Activated naive CD4-positive, alpha-beta T cell treated with anti-CD3 and anti-CD28 coated beads, Interleukin-2, amount 50 U/mL, for 24 hours (primary cell): ENCODE measurements at regions not wholly inside any gene's neighbourhood (a gene's known extent, or its start where the extent isn't known, plus 50 kb on each side); places are given as distances from the start of the nearest gene placed in this dataset.

Source experiments
- H3K27ac Mint-ChIP-seq: one replicate; pipeline ENCODE4 v1.8.0; 2021; ENCODE audit warnings: mild to moderate bottlenecking, mixed read lengths
- H3K27me3 Mint-ChIP-seq: one replicate; pipeline ENCODE4 v1.8.0; 2021; ENCODE audit warnings: mixed read lengths
- H3K36me3 Mint-ChIP-seq: one replicate; pipeline ENCODE4 v1.8.0; 2021; ENCODE audit warnings: mixed read lengths
- H3K4me1 Mint-ChIP-seq: one replicate; pipeline ENCODE4 v1.8.0; 2021; ENCODE audit warnings: mixed read lengths
- H3K4me3 Mint-ChIP-seq: one replicate; pipeline ENCODE4 v1.8.0; 2021; ENCODE audit warnings: mild to moderate bottlenecking, mixed read lengths
- H3K9me3 Mint-ChIP-seq: one replicate; pipeline ENCODE4 v1.8.0; 2021; ENCODE audit warnings: mixed read lengths

GRCh38 chr2:22756276-22757043, 628.5 kb upstream of the KLHL29 start:
- no peak overlapping the region for H3K27ac Mint-ChIP-seq
- H3K4me3 Mint-ChIP-seq = no peak overlapping the region
- H3K9me3 Mint-ChIP-seq = peaks cover 9% of the 10 kb centered on the region
- no peaks in the 10 kb centered on the region for H3K27me3 Mint-ChIP-seq
- no peaks in the 10 kb centered on the region for H3K4me1 Mint-ChIP-seq
- H3K36me3 Mint-ChIP-seq = no peaks in the 10 kb centered on the region

- no peak overlapping the region for H3K4me3 Mint-ChIP-seq
- H3K9me3 Mint-ChIP-seq = peaks cover 20% of the 10 kb centered on the region
- H3K4me1 Mint-ChIP-seq = no peaks in the 10 kb centered on the region
- H3K36me3 Mint-ChIP-seq = no peaks in the 10 kb centered on the region
- H3K27ac Mint-ChIP-seq = no peak overlapping the region
- H3K27me3 Mint-ChIP-seq = peaks cover 1% of the 10 kb centered on the region
These were observed 615.5 kb upstream of the KLHL29 start for GRCh38 chr2:22769497-22769896.

DNA sequence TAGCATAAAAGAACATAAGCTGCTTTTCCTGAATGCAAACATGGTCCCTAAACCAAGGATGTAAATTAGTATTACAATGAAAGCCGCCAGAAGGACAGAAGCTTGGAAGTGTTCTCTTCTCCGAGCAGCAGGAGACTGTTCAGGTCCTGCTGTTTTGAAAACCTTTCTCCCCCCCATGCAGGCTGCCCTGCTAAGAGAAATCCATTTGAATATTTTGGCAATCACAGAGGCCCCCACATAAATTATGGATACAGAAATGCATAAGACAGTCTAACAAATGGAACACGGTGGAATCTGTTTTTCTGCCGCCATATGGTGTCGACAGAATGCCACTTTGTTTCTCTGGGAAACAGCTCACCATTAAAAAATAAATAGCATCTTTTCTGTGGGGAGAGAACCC, 600.4 kb upstream of the KLHL29 start:
- Mint-ChIP-seq H3K36me3 (no peaks in the 10 kb centered on the region), H3K27ac (no peak overlapping the region), H3K9me3 (peaks cover 5% of the 10 kb centered on the region), H3K4me1 (no peaks in the 10 kb centered on the region), H3K27me3 (no peaks in the 10 kb centered on the region), H3K4me3 (no peak overlapping the region)

- Mint-ChIP-seq H3K4me3 (no peak overlapping the region), H3K36me3 (no peaks in the 10 kb centered on the region), H3K27ac (no peak overlapping the region), H3K27me3 (no peaks in the 10 kb centered on the region), H3K4me1 (no peaks in the 10 kb centered on the region), H3K9me3 (peaks cover 5% of the 10 kb centered on the region)
These were observed 598.2 kb upstream of the KLHL29 start for GRCh38 chr2:22786817-22787216.

GRCh38 chr2:22787745-22788144, 597.2 kb upstream of the KLHL29 start:
- no peaks in the 10 kb centered on the region for H3K4me1 Mint-ChIP-seq
- no peaks in the 10 kb centered on the region for H3K27me3 Mint-ChIP-seq
- peaks cover 5% of the 10 kb centered on the region for H3K9me3 Mint-ChIP-seq
- H3K27ac Mint-ChIP-seq = no peak overlapping the region
- no peak overlapping the region for H3K4me3 Mint-ChIP-seq
- no peaks in the 10 kb centered on the region for H3K36me3 Mint-ChIP-seq

DNA sequence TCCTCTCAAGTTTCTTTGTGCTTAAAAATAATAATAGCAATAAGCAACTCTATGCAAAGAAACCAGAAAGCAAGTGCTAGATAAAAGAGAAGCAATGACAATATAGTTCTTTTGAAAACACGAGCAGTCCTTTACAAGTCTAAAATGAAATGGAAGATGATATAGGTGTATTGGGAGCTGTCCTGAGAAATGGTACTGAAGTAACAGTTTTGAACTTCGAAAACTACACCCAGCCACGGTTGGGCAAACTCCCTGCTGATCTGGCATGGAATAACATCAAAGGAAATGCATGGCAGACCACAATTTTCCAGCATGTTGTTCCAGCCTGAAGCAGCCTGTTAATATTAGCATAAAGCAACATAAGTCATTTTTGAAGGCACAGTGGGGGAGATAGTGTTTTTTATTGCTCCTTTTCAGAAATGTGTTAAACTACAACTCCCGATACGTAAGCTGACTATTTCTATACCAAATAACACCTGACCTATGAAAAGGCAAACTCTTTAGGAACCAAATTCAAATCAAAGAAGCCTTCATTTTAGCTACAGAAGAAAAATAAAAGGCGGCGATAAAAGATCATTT, 596.1 kb upstream of the KLHL29 start:
- Mint-ChIP-seq H3K27ac (no peak overlapping the region), H3K9me3 (peaks cover 5% of the 10 kb centered on the region), H3K36me3 (no peaks in the 10 kb centered on the region), H3K27me3 (no peaks in the 10 kb centered on the region), H3K4me1 (no peaks in the 10 kb centered on the region), H3K4me3 (no peak overlapping the region)

DNA sequence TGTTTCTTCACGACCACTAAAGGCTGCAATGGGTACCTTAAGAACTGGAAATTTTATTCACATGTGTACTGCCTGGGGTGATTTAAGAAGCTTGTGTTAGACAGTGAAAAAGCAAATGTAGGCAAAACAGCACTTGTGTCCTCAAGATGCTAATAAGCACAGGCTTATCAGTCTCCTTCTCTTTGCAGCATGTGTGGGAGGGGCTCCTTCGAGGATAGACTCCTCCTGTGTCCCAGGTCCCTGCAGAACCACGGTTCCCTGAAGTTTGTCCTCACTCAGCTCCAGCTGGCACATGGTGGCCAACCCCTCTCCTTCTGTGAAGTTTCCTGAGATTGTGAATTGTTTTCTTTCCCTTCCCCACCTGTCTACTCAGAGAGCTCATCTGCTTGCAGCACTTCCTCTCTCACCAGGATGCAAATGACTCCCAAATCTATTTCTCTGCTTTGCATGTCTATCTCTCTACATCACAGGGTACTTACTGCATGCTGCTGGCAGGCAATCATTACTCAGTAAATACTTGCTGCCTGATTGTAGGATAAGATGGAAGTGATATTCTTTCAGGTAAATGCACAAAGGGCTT, 589.6 kb upstream of the KLHL29 start:
- Mint-ChIP-seq H3K4me3 (no peak overlapping the region), H3K27me3 (no peaks in the 10 kb centered on the region), H3K9me3 (no peaks in the 10 kb centered on the region), H3K36me3 (no peaks in the 10 kb centered on the region), H3K27ac (no peak overlapping the region), H3K4me1 (no peaks in the 10 kb centered on the region)

- H3K9me3 Mint-ChIP-seq = peaks cover 5% of the 10 kb centered on the region
- no peaks in the 10 kb centered on the region for H3K27me3 Mint-ChIP-seq
- H3K4me3 Mint-ChIP-seq = no peak overlapping the region
- no peak overlapping the region for H3K27ac Mint-ChIP-seq
- H3K36me3 Mint-ChIP-seq = no peaks in the 10 kb centered on the region
- no peaks in the 10 kb centered on the region for H3K4me1 Mint-ChIP-seq
These were observed 586.6 kb upstream of the KLHL29 start for GRCh38 chr2:22798386-22798785.

- H3K36me3 Mint-ChIP-seq = no peaks in the 10 kb centered on the region
These were observed 584.6 kb upstream of the KLHL29 start for GRCh38 chr2:22800412-22800811.

GRCh38 chr2:22801071-22801470, 583.9 kb upstream of the KLHL29 start:
- H3K9me3 Mint-ChIP-seq = peaks cover 13% of the 10 kb centered on the region
- no peaks in the 10 kb centered on the region for H3K4me1 Mint-ChIP-seq
- no peak overlapping the region for H3K27ac Mint-ChIP-seq
- H3K27me3 Mint-ChIP-seq = no peaks in the 10 kb centered on the region
- H3K36me3 Mint-ChIP-seq = no peaks in the 10 kb centered on the region
- no peak overlapping the region for H3K4me3 Mint-ChIP-seq

More at GRCh38 chr2:22800412-22800811, 584.6 kb upstream of the KLHL29 start:
- Mint-ChIP-seq H3K27me3 (no peaks in the 10 kb centered on the region), H3K4me3 (no peak overlapping the region), H3K27ac (no peak overlapping the region), H3K9me3 (peaks cover 13% of the 10 kb centered on the region), H3K4me1 (no peaks in the 10 kb centered on the region)

- no peaks in the 10 kb centered on the region for H3K4me1 Mint-ChIP-seq
- H3K27ac Mint-ChIP-seq = no peak overlapping the region
- H3K9me3 Mint-ChIP-seq = peaks cover 13% of the 10 kb centered on the region
- no peaks in the 10 kb centered on the region for H3K27me3 Mint-ChIP-seq
- H3K36me3 Mint-ChIP-seq = no peaks in the 10 kb centered on the region
- H3K4me3 Mint-ChIP-seq = no peak overlapping the region
These were observed 583.0 kb upstream of the KLHL29 start for GRCh38 chr2:22801970-22802369.

DNA sequence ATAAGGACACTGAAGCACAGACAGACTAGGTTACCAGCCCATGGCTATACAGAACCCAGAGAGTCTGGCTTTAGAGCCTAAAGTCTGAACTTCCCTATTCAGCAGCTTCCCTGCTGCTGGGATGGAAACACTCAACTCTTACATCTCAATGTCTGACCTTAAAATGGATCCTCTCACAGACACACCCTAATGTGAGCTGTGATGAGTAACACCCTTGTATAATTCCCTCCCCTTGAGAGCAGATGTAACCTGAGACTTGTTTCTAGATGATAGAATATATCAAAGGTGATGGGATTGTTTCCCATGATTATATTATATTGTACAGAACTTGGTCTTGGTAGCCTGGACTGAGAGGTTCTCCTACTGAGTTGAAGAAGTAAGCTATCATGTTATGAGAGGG, 577.1 kb upstream of the KLHL29 start:
- Mint-ChIP-seq H3K36me3 (no peaks in the 10 kb centered on the region), H3K27ac (no peak overlapping the region), H3K4me3 (no peak overlapping the region), H3K27me3 (peaks cover 1% of the 10 kb centered on the region), H3K9me3 (peaks cover 15% of the 10 kb centered on the region), H3K4me1 (no peaks in the 10 kb centered on the region)

DNA sequence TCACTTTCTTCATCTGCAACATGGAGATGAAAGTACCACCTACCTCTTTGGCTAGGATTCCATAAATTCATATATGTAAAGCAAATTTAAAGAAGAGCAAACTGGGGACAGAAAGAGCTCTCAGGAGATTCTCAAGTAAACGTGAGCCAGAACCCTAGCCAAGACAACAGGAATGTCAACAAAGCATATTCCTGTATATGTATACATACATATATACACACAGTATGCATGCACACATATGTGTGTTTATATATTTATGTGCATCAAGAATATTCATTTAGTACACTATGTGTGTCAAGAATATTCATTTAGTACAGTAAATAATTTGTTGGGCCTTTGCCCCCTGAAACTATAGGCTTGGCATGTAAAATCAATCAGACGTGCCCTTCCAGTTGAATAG, 574.4 kb upstream of the KLHL29 start:
- Mint-ChIP-seq H3K27ac (no peak overlapping the region), H3K27me3 (peaks cover 4% of the 10 kb centered on the region), H3K4me1 (no peaks in the 10 kb centered on the region), H3K9me3 (peaks cover 7% of the 10 kb centered on the region), H3K36me3 (no peaks in the 10 kb centered on the region), H3K4me3 (no peak overlapping the region)

GRCh38 chr2:22812065-22812680, 572.8 kb upstream of the KLHL29 start:
- Mint-ChIP-seq H3K27me3 (peaks cover 4% of the 10 kb centered on the region), H3K27ac (no peak overlapping the region), H3K4me1 (no peaks in the 10 kb centered on the region), H3K4me3 (no peak overlapping the region), H3K36me3 (no peaks in the 10 kb centered on the region), H3K9me3 (peaks cover 7% of the 10 kb centered on the region)

DNA sequence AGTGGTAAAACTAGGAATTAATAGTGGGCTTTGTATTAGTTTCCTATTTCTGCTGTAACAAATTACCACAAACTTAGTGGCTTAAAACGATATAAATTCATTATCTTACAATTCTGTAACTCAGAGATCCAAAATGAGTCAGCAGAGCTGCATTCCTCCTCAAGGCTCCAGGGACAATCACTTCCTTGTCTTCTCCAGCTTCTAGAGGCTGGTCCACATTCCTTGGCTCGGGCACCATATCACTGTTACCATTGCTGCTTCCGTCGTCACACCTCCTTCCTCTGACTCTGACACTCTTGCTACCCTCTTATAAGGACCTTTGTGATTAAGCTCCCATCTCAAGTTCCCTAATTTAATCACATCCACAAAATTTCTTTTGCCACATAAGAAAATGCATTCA, 567.8 kb upstream of the KLHL29 start:
- Mint-ChIP-seq H3K36me3 (no peaks in the 10 kb centered on the region), H3K4me3 (no peak overlapping the region), H3K9me3 (no peaks in the 10 kb centered on the region), H3K27me3 (peaks cover 3% of the 10 kb centered on the region), H3K4me1 (no peaks in the 10 kb centered on the region), H3K27ac (no peak overlapping the region)

- Mint-ChIP-seq H3K27me3 (no peaks in the 10 kb centered on the region), H3K4me1 (no peaks in the 10 kb centered on the region)
These were observed 563.5 kb upstream of the KLHL29 start for GRCh38 chr2:22821458-22821857.

More at GRCh38 chr2:22821458-22821857, 563.5 kb upstream of the KLHL29 start:
- Mint-ChIP-seq H3K27ac (no peak overlapping the region), H3K36me3 (no peaks in the 10 kb centered on the region), H3K4me3 (no peak overlapping the region), H3K9me3 (no peaks in the 10 kb centered on the region)
